GM18520 (cell line): ENCODE measurements at regions not wholly inside any gene's neighbourhood (a gene's known extent, or its start where the extent isn't known, plus 50 kb on each side); places are given as distances from the start of the nearest gene placed in this dataset.
A peak's percentile ranks its signal among the peaks of the same experiment; 100 is the strongest.

Experiments used
- ATAC-seq: cut with Tn5 transposase; IDR thresholded peaks from one replicate; pipeline ENCODE4 v1.9.1; 2021; ENCODE audit not compliant: unreplicated experiment

- ATAC-seq = no peak
These were observed 125.6 kb upstream of the MCTP2 start for GRCh38 chr15:94105760-94106159.

GRCh38 chr15:94100863-94101262, 130.5 kb upstream of the MCTP2 start:
- no peak for ATAC-seq

GRCh38 chr15:94099574-94099960, 131.8 kb upstream of the MCTP2 start:
- ATAC-seq = no peak

- ATAC-seq = no peak
These were observed 132.3 kb upstream of the MCTP2 start for GRCh38 chr15:94098921-94099573.

GRCh38 chr15:94097552-94097951, 133.8 kb upstream of the MCTP2 start:
- ATAC-seq = no peak

- ATAC-seq = no peak
These were observed 137.1 kb upstream of the MCTP2 start for GRCh38 chr15:94094310-94094709.

GRCh38 chr15:94086341-94086740, 145.0 kb upstream of the MCTP2 start:
- no peak for ATAC-seq

GRCh38 chr15:94083467-94084052, 147.8 kb upstream of the MCTP2 start:
- no peak for ATAC-seq

- no peak for ATAC-seq
These were observed 149.5 kb upstream of the MCTP2 start for GRCh38 chr15:94081829-94082228.

- ATAC-seq = no peak
These were observed 150.3 kb upstream of the MCTP2 start for GRCh38 chr15:94080989-94081605.

- ATAC-seq = peak; percentile 68
These were observed 150.9 kb upstream of the MCTP2 start for GRCh38 chr15:94080416-94080815.

- no peak for ATAC-seq
These were observed 151.4 kb upstream of the MCTP2 start for GRCh38 chr15:94079968-94080367.

- ATAC-seq = no peak
These were observed 151.9 kb upstream of the MCTP2 start for GRCh38 chr15:94079459-94079858.

GRCh38 chr15:94077938-94078337, 153.4 kb upstream of the MCTP2 start:
- ATAC-seq = no peak

- no peak for ATAC-seq
These were observed 156.0 kb upstream of the MCTP2 start for GRCh38 chr15:94075349-94075748.

GRCh38 chr15:94070356-94071295, 160.7 kb upstream of the MCTP2 start:
- ATAC-seq = no peak

GRCh38 chr15:94069844-94070243, 161.5 kb upstream of the MCTP2 start:
- no peak for ATAC-seq

GRCh38 chr15:94066811-94067210, 164.6 kb upstream of the MCTP2 start:
- no peak for ATAC-seq

- ATAC-seq = no peak
These were observed 165.3 kb upstream of the MCTP2 start for GRCh38 chr15:94066046-94066445.

- no peak for ATAC-seq
These were observed 166.6 kb upstream of the MCTP2 start for GRCh38 chr15:94064676-94065313.

GRCh38 chr15:94061041-94061440, 170.3 kb upstream of the MCTP2 start:
- ATAC-seq = no peak
